ENCODE measurements at regions not wholly inside any gene's neighbourhood (a gene's known extent, or its start where the extent isn't known, plus 50 kb on each side); places are given as distances from the start of the nearest gene placed in this dataset.

- TF ChIP-seq CTCF (IDR thresholded peaks at IDR 0.05; ENCODE audit: poor library complexity, severe bottlenecking) (no peak), POLR2AphosphoS5 (IDR thresholded peaks at IDR 0.05) (no peak)
These were observed 62.0 kb upstream of the RNF32 start for GRCh38 chr7:156578578-156578940.

All from neural cell (in vitro differentiated cells).